NCI-H2196 (cell line): ENCODE measurements at regions not wholly inside any gene's neighbourhood (a gene's known extent, or its start where the extent isn't known, plus 50 kb on each side); places are given as distances from the start of the nearest gene placed in this dataset.
"Not testable (repeated sequence)": the region's sequence is repeated elsewhere in the genome, so short reads cannot be mapped to it uniquely, and the experiment has no call there.

ENCODE experiments used
- DNase-seq: peaks from one replicate; lab custom pipeline; 2025; ENCODE audit not compliant: unreplicated experiment; lab: John Stamatoyannopoulos, UW

DNA sequence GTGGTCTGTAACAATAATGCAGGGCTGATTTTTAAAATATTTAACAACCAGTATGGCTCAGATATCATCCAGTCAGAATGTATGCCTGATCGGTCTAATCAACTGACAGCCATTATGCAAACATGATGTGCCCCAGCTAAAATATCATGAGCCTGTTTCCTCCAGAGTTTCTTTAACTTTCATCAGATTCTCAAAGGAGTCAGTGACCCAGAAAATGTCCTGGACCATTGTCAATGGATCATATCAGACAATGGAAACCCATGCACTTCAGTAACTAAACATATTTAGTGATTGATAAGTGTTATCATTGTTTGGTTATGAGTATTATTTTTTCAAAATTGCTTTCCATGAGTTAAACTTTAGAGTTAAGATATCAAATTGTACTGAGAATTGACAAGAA, 173.5 kb downstream of the LMBRD1 start:
- no peak for DNase-seq

DNA sequence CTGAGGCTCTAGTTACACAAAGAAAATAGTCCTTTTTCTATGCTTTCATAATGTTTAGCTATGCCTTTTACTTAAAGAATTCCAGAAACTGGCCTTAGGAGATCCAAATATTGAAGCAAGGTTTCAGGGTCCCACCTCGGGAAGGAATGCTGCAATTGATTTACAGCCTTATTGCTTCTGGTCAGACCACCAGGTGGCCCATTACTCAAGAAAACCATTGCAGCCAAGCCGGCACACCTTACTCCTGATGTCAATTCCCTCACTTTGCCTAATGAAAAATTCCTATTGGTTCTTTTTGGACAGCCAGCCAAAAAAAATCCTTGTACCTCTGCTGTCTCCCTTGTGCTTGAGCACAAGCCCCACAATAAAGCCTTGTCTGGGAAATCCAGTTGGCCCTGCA, 173.9 kb downstream of the LMBRD1 start:
- no peak for DNase-seq

DNA sequence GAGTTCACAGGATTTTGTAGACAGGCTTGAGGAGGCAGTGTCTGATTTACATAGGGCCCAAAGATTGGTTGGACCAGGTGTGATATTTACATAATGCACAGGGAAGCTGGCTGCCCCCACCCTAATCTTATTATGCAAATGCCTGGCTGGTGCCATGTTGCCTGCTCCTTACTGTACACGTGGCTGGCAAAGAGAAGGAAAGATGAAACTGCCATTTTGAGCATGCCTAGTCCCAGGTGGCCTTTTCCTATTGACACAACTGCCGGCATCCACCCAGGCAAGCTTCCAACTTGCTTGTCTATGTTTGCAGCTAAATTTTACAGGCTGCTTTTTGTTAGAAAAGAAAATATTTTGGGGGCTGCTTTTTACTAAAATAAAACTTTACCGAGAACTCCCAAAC, 174.6 kb downstream of the LMBRD1 start:
- DNase-seq: peak; percentile 49

DNA sequence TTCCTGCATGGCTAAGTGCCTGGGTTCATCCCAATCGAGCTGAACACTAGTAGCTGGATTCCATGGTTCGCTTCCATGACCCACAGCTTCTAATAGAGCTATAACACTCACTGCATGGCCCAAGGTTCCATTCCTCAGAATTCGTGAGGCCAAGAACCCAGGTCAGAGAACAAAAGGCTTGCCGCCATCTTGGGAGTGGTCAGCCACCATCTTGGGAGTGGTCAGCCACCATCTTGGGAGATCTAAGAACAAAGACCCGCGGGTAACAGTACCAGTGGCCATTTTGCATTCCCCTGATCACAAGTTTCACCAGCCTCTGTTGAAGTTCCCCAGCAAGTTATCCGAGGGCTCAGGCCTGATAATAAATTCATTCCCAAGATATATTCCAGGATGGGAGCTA, 179.6 kb downstream of the LMBRD1 start:
- no peak for DNase-seq

DNA sequence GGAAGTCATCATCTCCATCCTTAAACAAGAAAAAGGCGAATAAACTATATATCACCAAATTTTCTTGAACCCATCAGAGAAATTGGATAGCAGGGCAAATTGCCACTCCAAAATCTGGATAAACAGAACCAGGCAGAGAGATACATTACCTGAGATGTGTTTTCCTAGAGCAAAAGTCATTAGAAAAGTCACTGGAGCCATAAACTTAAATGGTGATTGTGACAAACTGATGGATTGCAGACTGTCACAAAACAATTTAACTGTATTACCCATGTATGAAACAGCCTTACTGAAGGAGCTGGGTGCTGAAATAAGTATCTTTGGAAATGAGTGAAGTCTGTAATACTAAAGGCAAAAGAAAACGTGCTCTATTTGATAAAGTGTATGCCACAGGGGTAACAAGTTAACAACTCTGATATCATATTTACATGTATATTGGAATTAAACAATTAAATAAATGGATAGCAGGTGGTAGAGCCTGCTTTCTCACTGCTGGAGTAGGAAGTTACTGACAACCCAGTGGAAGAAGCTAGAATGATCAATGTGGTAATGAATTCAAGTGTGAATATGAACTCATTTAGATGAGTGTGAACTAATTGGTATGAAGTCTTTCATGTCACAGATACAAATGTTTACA, 186.9 kb downstream of the LMBRD1 start:
- DNase-seq: no peak

DNA sequence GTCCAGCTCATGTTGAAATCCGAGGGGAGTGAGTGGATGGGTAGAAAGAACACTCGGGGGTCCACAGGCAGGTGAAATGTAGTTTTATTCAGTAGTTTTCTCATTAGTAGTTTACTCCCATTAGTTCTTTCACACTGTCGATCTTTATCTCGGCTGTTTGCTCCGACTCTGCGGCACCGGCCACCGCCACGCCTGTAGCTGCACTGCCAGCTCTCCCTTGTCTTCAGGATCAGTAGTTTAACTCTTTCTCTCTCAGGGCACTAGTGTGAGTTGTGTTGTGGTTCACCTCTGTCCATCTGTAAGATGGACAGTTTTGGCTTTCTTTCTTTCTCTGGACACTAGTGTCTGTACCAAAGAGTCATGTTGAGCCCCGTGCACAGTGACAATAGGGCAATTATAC, 195.7 kb downstream of the LMBRD1 start:
- DNase-seq: no peak

DNA sequence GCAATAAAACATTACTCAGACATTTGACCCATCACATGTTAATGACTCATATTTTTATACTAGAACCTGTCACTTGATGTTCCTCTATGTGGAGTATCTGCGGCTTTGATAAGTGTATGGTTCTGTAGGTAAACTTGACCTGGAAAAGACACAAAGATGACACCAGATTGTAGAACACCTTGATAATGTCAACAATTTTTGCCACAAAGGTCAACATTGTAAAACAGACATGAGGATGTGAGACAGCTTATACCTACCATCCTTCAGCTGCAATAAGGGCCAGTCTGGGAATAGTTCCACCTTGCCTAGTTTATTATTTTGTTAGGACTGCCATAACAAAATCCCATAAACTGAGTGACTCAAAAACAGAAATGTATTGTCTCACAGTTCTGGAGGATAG, 202.4 kb downstream of the LMBRD1 start:
- no peak for DNase-seq

DNA sequence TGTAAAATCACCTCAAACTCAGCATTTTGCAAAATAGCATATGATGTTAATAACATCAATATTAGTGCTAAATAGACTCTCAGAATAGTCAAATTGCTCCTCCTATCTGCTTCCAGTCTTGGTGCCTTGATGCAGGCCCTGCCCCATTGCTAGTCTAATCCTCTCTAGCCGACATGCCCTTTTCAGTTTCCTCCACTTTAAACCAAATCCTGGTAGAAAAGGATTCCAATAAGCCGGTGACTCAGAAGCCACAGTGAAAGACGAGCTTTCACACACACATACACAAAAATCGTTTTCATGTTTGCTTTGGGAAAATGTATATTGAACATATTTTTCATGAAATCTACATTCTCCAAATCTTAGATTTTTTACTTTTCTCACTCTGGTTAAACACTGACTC, 203.1 kb downstream of the LMBRD1 start:
- DNase-seq: no peak

DNA sequence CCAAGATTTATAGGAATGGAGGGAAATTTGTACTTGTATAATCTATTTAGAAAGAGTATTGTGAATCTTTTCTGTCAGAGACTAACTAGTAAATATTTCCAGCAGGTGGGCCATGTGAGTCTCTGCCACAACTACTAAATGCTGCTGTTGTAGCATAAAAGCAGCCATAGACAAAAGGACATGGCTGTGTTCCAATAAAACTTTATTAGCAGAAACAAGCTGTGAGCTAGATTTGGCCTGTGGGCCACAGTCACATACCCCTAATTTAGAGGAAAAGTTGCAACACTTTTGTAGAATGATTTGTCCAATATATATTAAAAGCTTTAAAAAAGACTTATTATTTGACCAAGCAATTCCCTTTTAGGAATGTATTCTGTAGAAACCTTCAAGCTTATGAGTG, 207.2 kb downstream of the LMBRD1 start:
- no peak for DNase-seq

DNA sequence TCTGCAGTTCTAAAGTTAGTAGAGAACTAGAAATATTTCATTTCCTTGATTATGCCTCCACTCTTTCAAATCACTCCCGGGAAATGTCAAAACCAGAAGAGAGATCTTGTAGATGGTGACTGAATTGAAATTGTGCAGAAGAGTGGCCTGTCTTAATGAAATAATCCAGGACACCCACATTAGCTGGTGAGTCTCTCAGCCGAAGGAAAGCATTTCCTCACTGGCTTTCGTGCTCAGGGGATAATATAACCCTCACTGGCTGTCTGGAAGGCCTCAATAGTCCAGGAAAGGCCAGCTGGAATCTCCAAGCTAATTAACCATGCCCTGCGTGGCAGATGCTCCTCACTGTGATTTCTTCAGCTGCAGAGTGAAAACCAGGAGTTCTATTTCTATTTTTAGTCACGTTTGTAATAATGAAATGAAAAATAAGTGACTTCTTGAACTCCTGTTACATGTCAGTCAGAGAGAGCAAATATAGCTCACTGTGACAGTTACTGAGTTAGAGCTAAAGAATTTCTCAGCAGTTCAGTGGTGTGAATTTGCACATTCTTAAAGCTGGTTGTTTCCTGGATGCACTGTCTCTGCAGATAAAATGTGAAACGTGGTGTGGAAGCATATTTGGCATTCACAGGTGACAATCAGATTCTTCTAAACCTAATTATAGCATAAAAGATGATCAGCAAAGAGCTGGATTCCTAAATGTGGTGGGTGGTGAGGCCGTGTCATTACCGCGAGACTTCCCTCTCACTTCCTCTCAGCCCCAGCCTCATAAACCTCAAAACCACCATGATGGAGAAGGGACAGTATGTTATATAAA, 211.7 kb downstream of the LMBRD1 start:
- DNase-seq: no peak

DNA sequence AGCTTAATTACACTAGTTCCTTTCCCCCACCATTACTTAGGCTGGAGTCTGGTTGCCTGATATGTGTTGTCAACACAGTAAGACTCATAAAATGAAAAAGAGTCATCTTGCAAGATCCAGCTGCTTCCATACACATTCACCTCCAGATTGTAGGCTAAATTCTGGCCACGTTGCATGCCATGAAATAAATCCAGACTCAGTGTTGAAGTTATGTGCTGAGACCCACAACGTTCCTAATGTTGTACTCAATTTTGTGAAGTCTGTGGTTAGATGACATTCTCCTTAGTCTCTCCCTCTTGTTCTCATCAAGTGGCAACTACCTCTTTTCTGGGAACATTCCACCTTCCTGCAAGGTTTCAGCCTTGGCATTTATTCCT, 212.3 kb downstream of the LMBRD1 start:
- DNase-seq: no peak

DNA sequence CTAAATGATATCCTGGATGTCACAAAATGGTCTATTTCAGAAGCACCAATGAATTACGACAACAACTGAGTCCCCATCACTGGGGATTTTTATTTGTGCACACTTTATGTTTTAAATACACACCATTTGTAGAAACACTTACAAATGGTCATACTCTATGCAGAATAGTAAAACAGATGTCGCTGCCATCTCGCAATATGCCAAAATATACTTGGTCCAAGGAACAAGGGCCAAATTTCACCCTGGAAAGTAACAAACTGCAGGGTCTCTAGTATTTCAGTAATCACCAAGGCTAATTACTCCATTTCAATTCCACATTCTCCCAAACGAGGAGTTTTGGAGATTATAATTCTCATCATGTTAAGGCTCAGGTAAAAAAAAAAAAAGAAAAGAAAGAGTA, 215.2 kb downstream of the LMBRD1 start:
- no peak for DNase-seq

DNA sequence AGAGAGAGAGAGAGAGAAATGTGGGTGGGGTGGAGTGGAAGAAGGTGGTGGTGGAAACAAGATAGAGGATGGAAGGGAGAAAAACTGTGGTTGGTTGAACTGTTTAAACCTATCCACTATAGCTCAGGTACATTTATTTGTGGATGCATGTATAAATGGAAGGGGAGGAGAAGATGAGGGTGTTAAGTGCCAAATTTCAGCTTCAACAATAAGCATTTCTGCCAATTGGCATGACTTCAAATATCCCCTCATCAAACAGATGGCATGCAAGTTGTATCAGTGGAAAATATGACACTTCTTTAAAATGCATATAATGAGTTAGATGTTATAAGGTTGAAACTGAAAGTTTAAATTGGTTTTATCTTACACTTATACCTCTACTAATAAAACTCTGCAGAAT, 216.1 kb downstream of the LMBRD1 start:
- no peak for DNase-seq

DNA sequence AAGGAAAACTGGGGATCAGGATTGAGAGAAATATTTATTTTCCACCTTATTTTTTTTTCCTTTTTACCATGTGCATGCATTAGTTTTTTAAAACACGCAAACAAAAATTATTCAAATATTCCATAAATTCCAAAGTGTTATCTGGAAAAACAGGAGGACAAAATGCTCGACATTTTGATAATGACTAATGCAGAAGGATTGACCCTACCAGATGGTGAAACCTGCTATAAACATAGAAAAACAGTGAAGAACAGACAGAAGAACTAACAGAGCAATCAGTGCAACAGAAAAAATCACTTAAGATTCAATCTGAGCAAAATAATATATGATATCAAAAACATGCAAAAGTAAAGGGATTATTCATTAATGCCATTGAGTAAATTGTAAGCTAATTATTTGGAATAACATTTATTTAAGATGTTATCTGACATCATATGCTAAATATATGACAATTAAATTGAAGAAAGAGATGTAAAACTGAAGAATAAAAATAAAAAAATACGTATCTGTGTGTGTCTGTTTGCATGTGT, 218.4 kb downstream of the LMBRD1 start:
- DNase-seq: no peak

DNA sequence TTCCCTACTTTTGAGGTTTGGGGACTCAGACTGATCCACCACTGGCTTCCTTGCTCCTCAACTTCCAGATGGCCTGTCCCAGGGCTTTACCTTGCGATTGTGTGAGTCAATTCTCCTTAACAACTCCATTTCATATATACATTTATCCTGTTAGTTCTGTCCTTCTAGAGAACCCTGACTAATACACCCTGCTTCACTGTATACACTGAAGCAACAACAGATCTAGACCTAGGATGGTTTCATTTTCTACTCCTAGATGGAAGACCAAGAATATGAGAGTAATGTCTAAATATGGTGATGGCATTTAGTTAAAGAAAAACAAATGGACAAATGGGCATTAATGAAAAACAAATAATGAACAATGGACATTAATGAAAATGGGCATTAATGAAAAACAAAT, 225.6 kb downstream of the LMBRD1 start:
- DNase-seq: no peak

DNA sequence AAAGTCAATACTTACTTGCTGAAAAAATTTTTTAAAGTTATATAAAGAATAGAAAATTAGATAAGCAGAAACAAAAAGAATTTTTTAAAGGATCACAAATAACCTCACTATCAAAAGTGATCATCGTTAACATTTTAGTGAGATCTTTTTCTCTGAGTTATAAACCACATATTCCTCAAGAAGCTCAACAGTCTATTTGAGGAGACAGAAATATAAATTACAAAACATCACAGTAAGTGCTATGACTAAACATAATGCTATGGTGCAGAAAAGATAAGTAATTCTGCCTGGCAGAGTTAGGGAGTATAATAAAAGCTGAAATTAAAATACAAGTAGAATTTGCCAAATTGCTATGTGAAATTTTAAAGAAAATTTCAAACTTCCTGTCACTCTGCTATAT, 226.7 kb downstream of the LMBRD1 start:
- DNase-seq: no peak

DNA sequence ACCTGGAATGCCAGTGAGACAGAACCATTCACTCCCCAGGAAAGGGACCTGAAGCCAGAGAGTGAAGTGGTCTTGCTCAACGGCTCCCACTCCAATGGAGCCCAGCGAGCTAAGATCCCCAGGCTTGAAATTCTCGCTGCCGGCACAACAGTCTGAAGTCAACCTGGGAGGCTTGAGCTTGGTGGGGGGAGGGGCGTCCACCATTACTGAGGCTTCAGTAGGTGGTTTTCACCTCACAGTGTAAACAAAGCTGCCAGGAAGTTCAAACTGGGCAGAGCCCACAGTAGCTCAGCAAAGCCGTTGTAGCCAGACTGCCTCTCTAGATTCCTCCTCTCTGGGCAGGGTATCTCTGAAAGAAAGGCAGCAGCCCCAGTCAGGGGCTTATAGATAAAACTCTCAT, 236.2 kb downstream of the LMBRD1 start:
- not testable (repeated sequence) for DNase-seq

DNA sequence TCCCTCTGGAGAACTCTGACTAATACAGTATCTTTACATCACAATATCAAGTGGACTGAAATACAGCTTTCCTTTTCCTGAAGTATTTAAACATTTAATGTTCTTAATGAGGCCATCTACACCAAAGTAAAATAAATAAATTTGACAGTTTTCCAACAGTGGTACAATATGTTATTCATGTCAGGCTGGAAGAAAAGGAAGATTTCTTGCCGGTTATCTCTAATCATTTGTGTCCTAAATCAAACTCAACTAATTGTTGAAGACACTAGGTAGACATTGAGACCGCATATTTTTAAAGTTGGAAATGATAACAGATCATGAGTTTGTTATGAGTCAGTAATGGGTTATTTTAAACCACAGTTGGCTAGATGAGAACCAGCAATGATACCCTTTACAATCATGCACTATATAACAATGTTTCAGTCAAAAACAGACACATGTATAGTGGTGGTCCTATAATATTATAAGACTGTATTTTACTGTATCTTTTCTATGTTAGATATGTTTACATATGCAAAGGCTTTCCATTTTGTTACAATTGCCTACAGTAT, 241.6 kb downstream of the LMBRD1 start:
- no peak for DNase-seq

DNA sequence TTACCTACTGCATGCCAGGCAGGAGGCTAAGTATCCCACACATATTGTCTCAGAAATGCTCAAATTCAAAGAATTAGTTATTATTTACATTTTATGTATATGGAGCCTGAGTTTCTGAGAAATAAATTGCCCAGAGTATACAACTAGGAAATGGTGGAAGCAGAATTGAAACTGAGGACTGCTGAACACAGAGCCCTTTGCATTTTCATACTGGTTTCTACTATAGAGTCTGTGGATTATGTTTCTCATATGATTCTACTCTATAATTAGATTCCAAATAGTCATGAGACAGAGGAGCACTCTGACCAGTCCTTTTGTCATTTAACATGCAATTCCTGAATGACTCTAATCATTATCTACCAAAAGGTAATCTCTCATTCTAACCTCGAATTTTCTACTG, 254.3 kb downstream of the LMBRD1 start:
- no peak for DNase-seq

DNA sequence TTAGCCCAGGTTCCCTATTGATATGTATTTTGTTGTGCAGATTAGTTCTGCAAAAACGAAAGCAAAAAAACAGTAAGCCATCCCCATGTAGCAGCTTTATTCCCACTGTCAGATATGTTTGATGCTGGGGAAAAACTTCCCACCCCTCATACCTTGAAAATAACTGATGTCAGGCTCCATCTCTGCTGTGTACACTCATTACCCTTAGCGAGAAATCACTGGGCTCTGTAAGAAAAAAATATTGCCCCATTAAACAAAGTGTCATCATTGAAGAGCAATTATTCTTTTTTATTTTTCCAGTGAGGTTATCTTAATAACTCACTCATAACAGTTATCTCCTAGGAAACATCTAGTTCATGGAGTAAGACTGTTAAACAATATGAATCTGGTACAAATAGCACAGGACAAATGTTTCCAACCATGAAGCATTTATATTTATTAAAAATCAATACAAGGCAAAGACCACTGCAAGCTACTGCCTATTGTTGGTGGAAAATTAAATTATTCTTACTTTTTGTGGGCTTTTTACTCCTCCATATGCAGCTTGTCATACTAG, 268.8 kb downstream of the LMBRD1 start:
- DNase-seq: no peak

DNA sequence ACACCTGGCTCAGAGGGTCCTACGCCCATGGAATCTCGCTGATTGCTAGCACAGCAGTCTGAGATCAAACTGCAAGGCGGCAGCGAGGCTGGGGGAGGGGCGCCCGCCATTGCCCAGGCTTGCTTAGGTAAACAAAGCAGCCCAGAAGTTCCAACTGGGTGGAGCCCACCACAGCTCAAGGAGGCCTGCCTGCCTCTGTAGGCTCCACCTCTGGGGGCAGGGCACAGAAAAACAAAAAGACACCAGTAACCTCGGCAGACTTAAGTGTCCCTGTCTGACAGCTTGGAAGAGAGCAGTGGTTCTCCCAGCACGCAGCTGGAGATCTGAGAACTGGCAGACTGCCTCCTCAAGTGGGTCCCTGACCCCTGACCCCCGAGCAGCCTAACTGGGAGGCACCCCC, 281.3 kb downstream of the LMBRD1 start:
- not testable (repeated sequence) for DNase-seq

DNA sequence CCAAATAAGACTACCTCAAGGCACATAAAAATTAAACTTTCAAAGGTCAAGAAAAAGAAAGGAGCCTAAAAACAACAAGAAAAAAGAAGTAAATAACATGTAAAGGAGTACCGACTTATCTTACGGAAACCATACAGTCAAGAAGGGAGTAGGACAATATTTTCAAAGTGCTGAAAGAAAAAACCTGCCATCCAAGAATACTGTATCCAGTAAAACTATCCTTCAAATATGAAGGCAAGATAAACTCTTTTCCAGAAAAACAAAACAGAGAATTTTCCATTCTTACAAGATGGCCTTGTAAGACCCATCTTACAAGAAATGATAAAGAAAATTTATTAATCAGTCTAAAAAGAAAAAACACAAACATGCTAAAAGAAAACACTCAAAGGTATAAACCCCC, 302.2 kb downstream of the LMBRD1 start:
- no peak for DNase-seq
